ENCODE measurements at regions not wholly inside any gene's neighbourhood (a gene's known extent, or its start where the extent isn't known, plus 50 kb on each side); places are given as distances from the start of the nearest gene placed in this dataset.

GRCh38 chr6:23013776-23014175 lies 444.4 kb downstream of the HDGFL1 start:
- no peak for DNase-seq (ENCODE audit: extremely low spot score, unreplicated experiment)
- no peaks in the 10 kb centered on the region for H3K36me3 Mint-ChIP-seq
- H3K9me3 Mint-ChIP-seq = peaks cover 10% of the 10 kb centered on the region
- H3K27ac Mint-ChIP-seq = no peak overlapping the region
- H3K4me3 Mint-ChIP-seq = no peak overlapping the region
- no peak for TF ChIP-seq CTCF (conservative IDR thresholded peaks at IDR 0.05)
- no peaks in the 10 kb centered on the region for H3K27me3 Mint-ChIP-seq
- peaks cover 6% of the 10 kb centered on the region for H3K4me1 Mint-ChIP-seq (ENCODE audit: unreplicated experiment)

GRCh38 chr6:23016696-23017095 lies 447.3 kb downstream of the HDGFL1 start:
- DNase-seq (ENCODE audit: extremely low spot score, unreplicated experiment) = no peak
- Mint-ChIP-seq H3K27ac (no peak overlapping the region), H3K9me3 (peaks cover under 1% of the 10 kb centered on the region), H3K4me1 (ENCODE audit: unreplicated experiment) (peaks cover 6% of the 10 kb centered on the region), H3K27me3 (no peaks in the 10 kb centered on the region), H3K36me3 (no peaks in the 10 kb centered on the region), H3K4me3 (no peak overlapping the region)
- TF ChIP-seq CTCF (conservative IDR thresholded peaks at IDR 0.05) = no peak

- Mint-ChIP-seq H3K9me3 (peaks cover 8% of the 10 kb centered on the region), H3K4me3 (no peak overlapping the region), H3K27me3 (no peaks in the 10 kb centered on the region)
Observed at GRCh38 chr6:23021487-23021886, 452.1 kb downstream of the HDGFL1 start.

GRCh38 chr6:23027281-23027680 lies 457.9 kb downstream of the HDGFL1 start:
- H3K27me3 Mint-ChIP-seq = no peaks in the 10 kb centered on the region
- H3K9me3 Mint-ChIP-seq = peaks cover 5% of the 10 kb centered on the region
- DNase-seq (ENCODE audit: extremely low spot score, unreplicated experiment) = no peak
- peaks cover 20% of the 10 kb centered on the region for H3K4me1 Mint-ChIP-seq (ENCODE audit: unreplicated experiment)
- no peak for TF ChIP-seq CTCF (conservative IDR thresholded peaks at IDR 0.05)
- peak overlapping the region; percentile 21 for H3K4me3 Mint-ChIP-seq
- peak overlapping the region; percentile 7 for H3K27ac Mint-ChIP-seq
- no peaks in the 10 kb centered on the region for H3K36me3 Mint-ChIP-seq

More at GRCh38 chr6:23021487-23021886, 452.1 kb downstream of the HDGFL1 start:
- no peak for TF ChIP-seq CTCF (conservative IDR thresholded peaks at IDR 0.05)
- Mint-ChIP-seq H3K36me3 (no peaks in the 10 kb centered on the region), H3K4me1 (ENCODE audit: unreplicated experiment) (peaks cover 6% of the 10 kb centered on the region), H3K27ac (no peak overlapping the region)
- no peak for DNase-seq (ENCODE audit: extremely low spot score, unreplicated experiment)

- Mint-ChIP-seq H3K4me3 (no peak overlapping the region), H3K27me3 (no peaks in the 10 kb centered on the region), H3K4me1 (ENCODE audit: unreplicated experiment) (peaks cover 18% of the 10 kb centered on the region), H3K9me3 (no peaks in the 10 kb centered on the region), H3K36me3 (no peaks in the 10 kb centered on the region), H3K27ac (no peak overlapping the region)
- no peak for TF ChIP-seq CTCF (conservative IDR thresholded peaks at IDR 0.05)
- DNase-seq (ENCODE audit: extremely low spot score, unreplicated experiment) = no peak
Observed at GRCh38 chr6:23031986-23032385, 462.6 kb downstream of the HDGFL1 start.

- Mint-ChIP-seq H3K27ac (no peak overlapping the region), H3K27me3 (no peaks in the 10 kb centered on the region), H3K4me1 (ENCODE audit: unreplicated experiment) (no peaks in the 10 kb centered on the region), H3K9me3 (no peaks in the 10 kb centered on the region), H3K4me3 (no peak overlapping the region), H3K36me3 (no peaks in the 10 kb centered on the region)
- TF ChIP-seq CTCF (conservative IDR thresholded peaks at IDR 0.05) = no peak
- no peak for DNase-seq (ENCODE audit: extremely low spot score, unreplicated experiment)
Observed at GRCh38 chr6:23034926-23035325, 465.6 kb downstream of the HDGFL1 start.

All from type B pancreatic cell (in vitro differentiated cells).